Thyroid gland (tissue), 4 donors: ENCODE measurements at regions not wholly inside any gene's neighbourhood (a gene's known extent, or its start where the extent isn't known, plus 50 kb on each side); places are given as distances from the start of the nearest gene placed in this dataset.
"Not testable (repeated sequence)": the region's sequence is repeated elsewhere in the genome, so short reads cannot be mapped to it uniquely, and the experiment has no call there.

ENCODE experiments used
- POLR2A ChIP-seq, 2 donors: fragments of 450-650 bp; IDR thresholded peaks; one replicate each; pipeline ENCODE4 v1.6.1; 2017; ENCODE audit warnings: antibody characterized with exemption in 2 of 2, mild to moderate bottlenecking in 2 of 2, moderate library complexity in 1 of 2
- TF ChIP-seq, protein P1 (sequence below), 6 experiments: fragments of 200-600 bp in 3 of 6; fragments of 450-650 bp in 3 of 6; sonication (generic) in 3 of 6; IDR thresholded peaks; one replicate each; pipeline ENCODE4 v1.5.1; 2016 to 2019; ENCODE audit warnings: antibody characterized with exemption in 6 of 6, mild to moderate bottlenecking in 2 of 6, inconsistent platforms in 1 of 6, moderate library complexity in 1 of 6

DNA sequence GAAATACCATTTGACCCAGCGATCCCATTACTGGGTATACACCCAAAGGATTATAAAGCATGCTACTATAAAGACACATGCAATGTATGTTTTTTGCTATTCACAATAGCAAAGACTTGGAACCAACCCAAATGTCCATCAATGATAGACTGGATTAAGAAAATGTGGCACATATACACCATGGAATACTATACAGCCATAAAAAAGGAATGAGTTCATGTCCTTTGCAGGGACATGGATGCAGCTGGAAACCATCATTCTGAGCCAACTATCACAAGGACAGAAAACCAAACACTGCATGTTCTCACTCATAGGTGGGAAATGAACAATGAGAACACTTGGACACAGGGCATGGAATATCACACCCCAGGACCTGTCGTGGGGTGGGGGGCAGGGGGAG, 558.1 kb downstream of the NTRK3 start:
- TF ChIP-seq, protein P1, sequence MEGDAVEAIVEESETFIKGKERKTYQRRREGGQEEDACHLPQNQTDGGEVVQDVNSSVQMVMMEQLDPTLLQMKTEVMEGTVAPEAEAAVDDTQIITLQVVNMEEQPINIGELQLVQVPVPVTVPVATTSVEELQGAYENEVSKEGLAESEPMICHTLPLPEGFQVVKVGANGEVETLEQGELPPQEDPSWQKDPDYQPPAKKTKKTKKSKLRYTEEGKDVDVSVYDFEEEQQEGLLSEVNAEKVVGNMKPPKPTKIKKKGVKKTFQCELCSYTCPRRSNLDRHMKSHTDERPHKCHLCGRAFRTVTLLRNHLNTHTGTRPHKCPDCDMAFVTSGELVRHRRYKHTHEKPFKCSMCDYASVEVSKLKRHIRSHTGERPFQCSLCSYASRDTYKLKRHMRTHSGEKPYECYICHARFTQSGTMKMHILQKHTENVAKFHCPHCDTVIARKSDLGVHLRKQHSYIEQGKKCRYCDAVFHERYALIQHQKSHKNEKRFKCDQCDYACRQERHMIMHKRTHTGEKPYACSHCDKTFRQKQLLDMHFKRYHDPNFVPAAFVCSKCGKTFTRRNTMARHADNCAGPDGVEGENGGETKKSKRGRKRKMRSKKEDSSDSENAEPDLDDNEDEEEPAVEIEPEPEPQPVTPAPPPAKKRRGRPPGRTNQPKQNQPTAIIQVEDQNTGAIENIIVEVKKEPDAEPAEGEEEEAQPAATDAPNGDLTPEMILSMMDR (IDR thresholded peaks at IDR 0.05): not testable (repeated sequence)
- TF ChIP-seq POLR2A (IDR thresholded peaks at IDR 0.05): not testable (repeated sequence)
